MCF 10A (cell line): ENCODE measurements at regions not wholly inside any gene's neighbourhood (a gene's known extent, or its start where the extent isn't known, plus 50 kb on each side); places are given as distances from the start of the nearest gene placed in this dataset.

ENCODE experiments used
- BruUV-seq: library from RNA; stranded (reverse); fragments of 400-500 nt; replicated peaks from 2 replicates; lab custom pipeline; 2021; lab: Mats Ljungman, UMichigan
- CTCF ChIA-PET: fragments of 300-600 bp; sonication (Branson Sonifier 250); formaldehyde crosslinking; extraction: SDS; loops from one replicate; lab custom pipeline; 2021; ENCODE audit warnings: antibody characterized with exemption, inconsistent platforms; lab: Yijun Ruan, JAX
- POLR2A ChIA-PET: fragments of 300-600, 350-650 bp; sonication (Branson Sonifier 250); formaldehyde crosslinking; extraction: SDS; loops from one replicate; lab custom pipeline; 2020; ENCODE audit warnings: antibody characterized with exemption, inconsistent platforms; lab: Yijun Ruan, JAX
- DNase-seq: peaks from one replicate; pipeline ENCODE4 v3.0.0-alpha.2; 2018; ENCODE audit not compliant: unreplicated experiment
- H3K27ac Mint-ChIP-seq: one replicate; pipeline ENCODE4 v1.8.0; 2022; ENCODE audit warnings: mild to moderate bottlenecking, low read depth, mixed read lengths; ENCODE audit not compliant: unreplicated experiment
- H3K27me3 Mint-ChIP-seq: one replicate; pipeline ENCODE4 v1.8.0; 2022; ENCODE audit warnings: mixed read lengths; ENCODE audit not compliant: insufficient read depth, unreplicated experiment
- H3K36me3 Mint-ChIP-seq: one replicate; pipeline ENCODE4 v1.8.0; 2022; ENCODE audit warnings: mild to moderate bottlenecking, moderate library complexity, mixed read lengths; ENCODE audit not compliant: insufficient read depth, unreplicated experiment
- H3K4me1 Mint-ChIP-seq: one replicate; pipeline ENCODE4 v1.8.0; 2022; ENCODE audit warnings: mixed read lengths; ENCODE audit not compliant: insufficient read depth, unreplicated experiment
- H3K4me3 Mint-ChIP-seq: one replicate; pipeline ENCODE4 v1.8.0; 2022; ENCODE audit warnings: mild to moderate bottlenecking, moderate library complexity, mixed read lengths; ENCODE audit not compliant: unreplicated experiment
- H3K9me3 Mint-ChIP-seq: one replicate; pipeline ENCODE4 v1.8.0; 2022; ENCODE audit warnings: mixed read lengths; ENCODE audit not compliant: unreplicated experiment
- intact Hi-C: fragments of 100-400 bp; cut with micrococcal nuclease; formaldehyde crosslinking; loops from 2 replicates; pipeline ENCODE4 v1.14.1; 2022
- TF ChIP-seq, protein P1 (sequence below): fragments of 200-600 bp; IDR thresholded peaks from one replicate; pipeline ENCODE4 v1.8.0; 2022; ENCODE audit warnings: antibody characterized with exemption, mild to moderate bottlenecking; ENCODE audit not compliant: unreplicated experiment

DNA sequence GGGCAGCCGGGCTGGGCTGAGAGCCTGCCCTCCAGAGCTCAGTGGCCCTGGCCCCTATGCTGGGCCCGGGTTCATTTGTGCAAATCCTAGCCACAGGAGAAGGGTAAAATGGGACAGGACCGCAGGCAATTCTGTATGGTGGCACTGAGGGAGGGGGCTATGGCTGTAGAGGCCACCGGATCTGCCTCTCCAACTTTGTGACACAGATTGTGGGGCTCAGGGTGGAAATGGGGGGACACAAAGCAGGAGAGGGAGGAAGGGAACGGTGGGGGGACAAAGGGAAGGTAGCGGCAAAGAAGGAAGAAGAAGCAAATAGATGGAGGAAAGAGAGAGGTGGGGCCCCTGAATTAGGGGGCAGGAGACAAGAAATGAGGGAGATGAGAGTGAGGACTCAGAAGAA lies 201.1 kb downstream of the SMAD2 start:
- POLR2A ChIA-PET: no interaction called here
- Mint-ChIP-seq H3K27ac (no peak overlapping the region), H3K27me3 (peaks cover 86% of the 10 kb centered on the region)

DNA sequence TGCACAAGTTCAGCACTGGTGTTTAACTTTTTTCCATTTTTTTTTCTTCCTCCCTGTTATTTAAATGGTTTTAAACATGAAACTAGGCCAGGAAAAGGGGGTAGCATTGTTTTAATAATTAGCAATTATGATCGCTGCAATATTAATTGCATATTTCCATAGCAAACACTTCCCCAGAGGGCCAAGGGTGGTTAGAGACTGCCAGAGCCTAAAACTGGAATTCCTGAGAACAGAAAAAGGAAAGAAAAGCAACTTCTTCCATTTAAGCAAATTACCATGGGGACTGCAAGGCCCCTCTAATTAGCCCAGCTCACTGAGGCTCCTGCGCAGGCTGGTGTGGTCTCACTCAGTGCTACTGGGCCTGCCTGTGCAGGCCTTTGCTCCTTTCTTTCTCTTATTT lies 201.5 kb downstream of the SMAD2 start:
- intact Hi-C loops: no loop called here
- Mint-ChIP-seq H3K27ac (no peak overlapping the region), H3K27me3 (peaks cover 82% of the 10 kb centered on the region), H3K4me1 (no peaks in the 10 kb centered on the region), H3K36me3 (peaks cover 4% of the 10 kb centered on the region), H3K4me3 (no peak overlapping the region), H3K9me3 (no peaks in the 10 kb centered on the region)
- ChIA-PET CTCF (interaction anchor here (0.5 to 1.9 kb wide), 4 partner anchors 289 to 514 kb away, joined by 3 to 9 read pairs (median 3); no protein-coding TSS in a partner anchor), POLR2A (no interaction called here)
- no TSS peak for BruUV-seq
- TF ChIP-seq, protein P1, sequence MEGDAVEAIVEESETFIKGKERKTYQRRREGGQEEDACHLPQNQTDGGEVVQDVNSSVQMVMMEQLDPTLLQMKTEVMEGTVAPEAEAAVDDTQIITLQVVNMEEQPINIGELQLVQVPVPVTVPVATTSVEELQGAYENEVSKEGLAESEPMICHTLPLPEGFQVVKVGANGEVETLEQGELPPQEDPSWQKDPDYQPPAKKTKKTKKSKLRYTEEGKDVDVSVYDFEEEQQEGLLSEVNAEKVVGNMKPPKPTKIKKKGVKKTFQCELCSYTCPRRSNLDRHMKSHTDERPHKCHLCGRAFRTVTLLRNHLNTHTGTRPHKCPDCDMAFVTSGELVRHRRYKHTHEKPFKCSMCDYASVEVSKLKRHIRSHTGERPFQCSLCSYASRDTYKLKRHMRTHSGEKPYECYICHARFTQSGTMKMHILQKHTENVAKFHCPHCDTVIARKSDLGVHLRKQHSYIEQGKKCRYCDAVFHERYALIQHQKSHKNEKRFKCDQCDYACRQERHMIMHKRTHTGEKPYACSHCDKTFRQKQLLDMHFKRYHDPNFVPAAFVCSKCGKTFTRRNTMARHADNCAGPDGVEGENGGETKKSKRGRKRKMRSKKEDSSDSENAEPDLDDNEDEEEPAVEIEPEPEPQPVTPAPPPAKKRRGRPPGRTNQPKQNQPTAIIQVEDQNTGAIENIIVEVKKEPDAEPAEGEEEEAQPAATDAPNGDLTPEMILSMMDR: no peak
- no peak for DNase-seq

More for the DNA sequence above, 201.1 kb downstream of the SMAD2 start:
- Mint-ChIP-seq H3K4me1 (no peaks in the 10 kb centered on the region), H3K36me3 (peaks cover 4% of the 10 kb centered on the region), H3K4me3 (no peak overlapping the region), H3K9me3 (no peaks in the 10 kb centered on the region)
- intact Hi-C loops: no loop called here
- TF ChIP-seq, protein P1: no peak
- CTCF ChIA-PET: interaction anchor here (0.6 to 1.9 kb wide), 3 partner anchors 289 to 515 kb away, joined by 3 to 9 read pairs (median 3); no protein-coding TSS in a partner anchor
- no peak for DNase-seq
- BruUV-seq: no TSS peak

DNA sequence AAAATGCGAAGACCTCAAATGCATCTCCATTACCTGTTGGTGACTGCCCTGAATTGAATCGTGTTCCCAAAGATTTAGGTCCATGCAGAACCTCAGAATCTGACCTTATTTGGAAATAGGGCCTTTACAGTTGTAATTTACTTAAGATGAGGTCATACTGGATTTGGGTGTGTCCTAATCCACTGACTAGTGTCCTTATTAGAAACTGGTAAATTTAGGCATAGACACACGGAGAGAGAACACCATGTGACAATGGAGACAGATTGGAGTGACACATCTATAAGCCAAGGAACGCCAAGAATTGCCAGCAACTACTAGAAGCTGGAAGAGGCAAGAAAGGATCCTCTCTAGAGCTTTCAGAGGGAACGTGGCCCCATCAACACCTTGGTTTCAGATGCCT lies 203.1 kb downstream of the SMAD2 start:
- POLR2A ChIA-PET: no interaction called here
- Mint-ChIP-seq H3K36me3 (peaks cover 4% of the 10 kb centered on the region), H3K27ac (no peak overlapping the region), H3K4me3 (no peak overlapping the region), H3K4me1 (no peaks in the 10 kb centered on the region), H3K27me3 (peaks cover 68% of the 10 kb centered on the region), H3K9me3 (no peaks in the 10 kb centered on the region)
- BruUV-seq: no TSS peak
- no peak for DNase-seq
- CTCF ChIA-PET: interaction anchor here (0.6 to 1.5 kb wide), 2 partner anchors 21 to 156 kb away, joined by 3 to 4 read pairs; no protein-coding TSS in a partner anchor
- TF ChIP-seq, protein P1: no peak
- intact Hi-C loops: no loop called here

DNA sequence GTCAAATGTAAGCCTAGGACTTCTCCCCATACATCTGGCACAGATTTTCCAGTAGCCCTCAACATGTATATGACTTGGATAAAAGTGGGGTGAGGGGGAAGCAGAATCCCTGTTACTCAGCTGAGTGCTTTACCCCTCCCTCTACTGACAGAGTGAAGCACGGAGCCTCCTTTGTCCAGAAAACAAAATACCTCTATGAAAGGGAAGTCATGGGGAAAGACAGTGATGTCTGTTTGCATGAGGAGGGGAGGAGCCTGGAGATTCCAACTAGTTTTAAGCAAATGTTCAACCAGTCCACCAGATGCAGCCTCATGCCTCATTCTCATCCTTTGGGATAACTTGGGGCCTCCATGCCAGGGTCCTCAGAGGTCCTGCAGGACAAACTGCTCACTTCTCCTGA lies 203.9 kb downstream of the SMAD2 start:
- Mint-ChIP-seq H3K4me3 (no peak overlapping the region), H3K36me3 (peaks cover 4% of the 10 kb centered on the region), H3K27me3 (peaks cover 68% of the 10 kb centered on the region), H3K4me1 (no peaks in the 10 kb centered on the region), H3K9me3 (no peaks in the 10 kb centered on the region), H3K27ac (no peak overlapping the region)
- CTCF ChIA-PET: interaction anchor here (0.9 to 1.5 kb wide), 2 partner anchors 22 to 30 kb away, joined by 3 to 4 read pairs; no protein-coding TSS in a partner anchor
- no TSS peak for BruUV-seq
- TF ChIP-seq, protein P1: no peak
- DNase-seq: no peak
- intact Hi-C loops: no loop called here
- POLR2A ChIA-PET: no interaction called here
